Left hindlimb (tissue), 1 donor: ENCODE measurements at regions not wholly inside any gene's neighbourhood (a gene's known extent, or its start where the extent isn't known, plus 50 kb on each side); places are given as distances from the start of the nearest gene placed in this dataset.
A peak's percentile ranks its signal among the peaks of the same experiment; 100 is the strongest.
"Not testable (repeated sequence)": the region's sequence is repeated elsewhere in the genome, so short reads cannot be mapped to it uniquely, and the experiment has no call there.

Experiments
- DNase-seq: peaks from one replicate; pipeline ENCODE4 v3.0.0-alpha.2; 2018

GRCh38 chr11:110862407-110862806 lies 150.2 kb upstream of the ARHGAP20 start:
- no peak for DNase-seq

GRCh38 chr11:110860461-110860860 lies 148.2 kb upstream of the ARHGAP20 start:
- DNase-seq: no peak

GRCh38 chr11:110859998-110860397 lies 147.8 kb upstream of the ARHGAP20 start:
- DNase-seq: no peak

- no peak for DNase-seq
These were observed 147.1 kb upstream of the ARHGAP20 start for GRCh38 chr11:110859240-110859840.

GRCh38 chr11:110858547-110858921 lies 146.3 kb upstream of the ARHGAP20 start:
- DNase-seq: peak; percentile 76

- peak; percentile 66 for DNase-seq
These were observed 145.8 kb upstream of the ARHGAP20 start for GRCh38 chr11:110857892-110858546.

- DNase-seq: no peak
These were observed 145.0 kb upstream of the ARHGAP20 start for GRCh38 chr11:110856996-110857812.

GRCh38 chr11:110856340-110856739 lies 144.1 kb upstream of the ARHGAP20 start:
- DNase-seq: no peak

GRCh38 chr11:110855191-110855590 lies 143.0 kb upstream of the ARHGAP20 start:
- peak; percentile 52 for DNase-seq

GRCh38 chr11:110852921-110853490 lies 140.8 kb upstream of the ARHGAP20 start:
- no peak for DNase-seq

GRCh38 chr11:110850846-110851245 lies 138.6 kb upstream of the ARHGAP20 start:
- no peak for DNase-seq

- DNase-seq: not testable (repeated sequence)
These were observed 130.8 kb upstream of the ARHGAP20 start for GRCh38 chr11:110843053-110843452.

GRCh38 chr11:110838808-110839207 lies 126.6 kb upstream of the ARHGAP20 start:
- DNase-seq: no peak

GRCh38 chr11:110837603-110838002 lies 125.4 kb upstream of the ARHGAP20 start:
- DNase-seq: no peak

GRCh38 chr11:110835106-110835505 lies 122.9 kb upstream of the ARHGAP20 start:
- DNase-seq: no peak

- no peak for DNase-seq
These were observed 120.8 kb upstream of the ARHGAP20 start for GRCh38 chr11:110833033-110833484.

- no peak for DNase-seq
These were observed 120.3 kb upstream of the ARHGAP20 start for GRCh38 chr11:110832539-110832938.

- no peak for DNase-seq
These were observed 119.8 kb upstream of the ARHGAP20 start for GRCh38 chr11:110832080-110832479.

GRCh38 chr11:110830747-110831146 lies 118.5 kb upstream of the ARHGAP20 start:
- no peak for DNase-seq

- no peak for DNase-seq
These were observed 118.1 kb upstream of the ARHGAP20 start for GRCh38 chr11:110830344-110830743.

- DNase-seq: no peak
These were observed 117.6 kb upstream of the ARHGAP20 start for GRCh38 chr11:110829873-110830272.

- no peak for DNase-seq
These were observed 115.8 kb upstream of the ARHGAP20 start for GRCh38 chr11:110828086-110828485.

GRCh38 chr11:110827276-110827675 lies 115.0 kb upstream of the ARHGAP20 start:
- DNase-seq: no peak
